H1 (cell line): ENCODE measurements at regions not wholly inside any gene's neighbourhood (a gene's known extent, or its start where the extent isn't known, plus 50 kb on each side); places are given as distances from the start of the nearest gene placed in this dataset.

ENCODE experiments used
- CTCF ChIA-PET: fragments of 300-600 bp; sonication (Branson Sonifier 250); formaldehyde crosslinking; loops from one replicate; lab custom pipeline; 2021; ENCODE audit not compliant: partially characterized antibody; lab: Charles Lee
- POLR2A ChIA-PET: fragments of 300-600 bp; sonication (Branson Sonifier 250); formaldehyde crosslinking; loops from one replicate; lab custom pipeline; 2021; ENCODE audit warnings: inconsistent platforms; ENCODE audit not compliant: partially characterized antibody; lab: Charles Lee
- DNase-seq, 2 experiments: peaks; one replicate each; pipeline versions ENCODE4 v3.0.0 to v3.0.0-alpha.2; 2010 to 2022; ENCODE audit warnings: low spot score in 2 of 2, low read depth in 1 of 2, mixed read lengths in 1 of 2
- FAIRE-seq: peaks from 2 replicates; lab custom pipeline; 2011; peaks lifted over from hg19 to GRCh38; lab: Jason Lieb, UNC
- H2AFZ ChIP-seq: 2 replicates; pipeline ENCODE4 v1.8.1; 2012; ENCODE audit warnings: low read length, inconsistent platforms
- H2AK5ac ChIP-seq: 2 replicates; pipeline ENCODE4 v1.6.1; 2013; ENCODE audit warnings: low read depth, low read length
- H2BK120ac ChIP-seq: replicated peaks from 2 replicates; pipeline ENCODE3; 2013; ENCODE audit warnings: low read depth, low read length, inconsistent platforms
- H2BK12ac ChIP-seq: 2 replicates; pipeline ENCODE4 v1.6.1; 2013; ENCODE audit warnings: low read depth, low read length
- H2BK15ac ChIP-seq: 2 replicates; pipeline ENCODE4 v1.6.1; 2013; ENCODE audit warnings: low read length
- H2BK20ac ChIP-seq: 2 replicates; pipeline ENCODE4 v1.6.1; 2013; ENCODE audit warnings: low read length
- H2BK5ac ChIP-seq: 2 replicates; pipeline ENCODE4 v1.6.1; 2013; ENCODE audit warnings: low read depth, low read length
- H3K14ac ChIP-seq: 2 replicates; pipeline ENCODE4 v1.6.1; 2013; ENCODE audit warnings: inconsistent platforms; ENCODE audit not compliant: insufficient read length
- H3K18ac ChIP-seq: 2 replicates; pipeline ENCODE4 v1.6.1; 2013; ENCODE audit warnings: low read length; ENCODE audit errors: extremely low read depth
- H3K23ac ChIP-seq: 2 replicates; pipeline ENCODE4 v1.6.1; 2013; ENCODE audit warnings: inconsistent platforms; ENCODE audit not compliant: insufficient read length
- H3K23me2 ChIP-seq: 2 replicates; pipeline ENCODE4 v1.6.1; 2013; ENCODE audit warnings: low read depth, low read length
- H3K27ac ChIP-seq: 2 replicates; pipeline ENCODE4 v1.6.1; 2011; ENCODE audit warnings: low read depth, low read length, inconsistent platforms
- H3K27me3 ChIP-seq, 4 experiments: replicated peaks in 1 of 4; 1 replicate in 1 of 4; 2 replicates in 3 of 4; pipeline versions ENCODE4 v1.6.1 to v1.8.1; 2011 to 2013; ENCODE audit warnings: low read length in 3 of 4, mild to moderate bottlenecking in 3 of 4, inconsistent platforms in 2 of 4, mixed read lengths in 2 of 4, moderate library complexity in 1 of 4; ENCODE audit not compliant: control insufficient read depth in 3 of 4, insufficient read depth in 3 of 4; ENCODE audit errors: extremely low read depth in 1 of 4
- H3K36me3 ChIP-seq, 4 experiments: 2 replicates each; pipeline versions ENCODE4 v1.6.1 to v1.8.1; 2011 to 2013; ENCODE audit warnings: mild to moderate bottlenecking in 4 of 4, low read length in 3 of 4, moderate library complexity in 2 of 4, control low read depth in 1 of 4, inconsistent platforms in 1 of 4; ENCODE audit not compliant: insufficient read depth in 4 of 4, control insufficient read depth in 2 of 4
- H3K4ac ChIP-seq: replicated peaks from 2 replicates; pipeline ENCODE3; 2013; ENCODE audit warnings: low read length, low read depth, mixed read lengths, inconsistent platforms; ENCODE audit not compliant: insufficient read length
- H3K4me1 ChIP-seq, 4 experiments: replicated peaks in 1 of 4; 1 replicate in 1 of 4; 2 replicates in 3 of 4; pipeline versions ENCODE4 v1.6.1 to v1.8.1; 2011 to 2013; ENCODE audit warnings: low read length in 3 of 4, inconsistent platforms in 2 of 4, mixed read lengths in 1 of 4; ENCODE audit not compliant: insufficient read depth in 4 of 4, control insufficient read depth in 3 of 4
- H3K4me2 ChIP-seq, 2 experiments: 2 replicates each; pipeline versions ENCODE4 v1.6.1 to v1.8.1; 2011 to 2013; ENCODE audit warnings: low read depth in 2 of 2, low read length in 2 of 2, control low read depth in 1 of 2, inconsistent platforms in 1 of 2, mild to moderate bottlenecking in 1 of 2; ENCODE audit not compliant: insufficient read depth in 1 of 2
- H3K4me3 ChIP-seq, 4 experiments: fragments of 200-600, 300-600 bp in 1 of 4; sonication (generic), shearing (Covaris generic), sonication (Bioruptor Twin) in 1 of 4; 2 replicates each; pipeline versions ENCODE4 v1.5.1 to v1.8.1; 2011 to 2016; ENCODE audit warnings: low read length in 4 of 4, low read depth in 3 of 4, control low read depth in 2 of 4, inconsistent platforms in 2 of 4, mild to moderate bottlenecking in 2 of 4, mixed read lengths in 1 of 4, moderate library complexity in 1 of 4; ENCODE audit not compliant: insufficient read depth in 2 of 4; ENCODE audit errors: extremely low read depth in 1 of 4
- H3K56ac ChIP-seq: replicated peaks from 2 replicates; pipeline ENCODE3; 2013; ENCODE audit warnings: low read depth, mild to moderate bottlenecking, mixed read lengths, low read length, inconsistent platforms; ENCODE audit not compliant: insufficient read length
- H3K79me1 ChIP-seq: 2 replicates; pipeline ENCODE4 v1.6.1; 2013; ENCODE audit warnings: low read depth, low read length, control low read depth
- H3K79me2 ChIP-seq, 2 experiments: 2 replicates each; pipeline versions ENCODE4 v1.6.1 to v1.8.1; 2012 to 2013; ENCODE audit warnings: low read length in 2 of 2, mild to moderate bottlenecking in 2 of 2, inconsistent platforms in 1 of 2; ENCODE audit not compliant: insufficient read depth in 2 of 2, control insufficient read depth in 1 of 2
- H3K9ac ChIP-seq, 4 experiments: replicated peaks in 1 of 4; 1 replicate in 1 of 4; 2 replicates in 3 of 4; pipeline versions ENCODE4 v1.6.1 to v1.8.1; 2011 to 2013; ENCODE audit warnings: low read depth in 3 of 4, low read length in 3 of 4, control low read depth in 2 of 4, mild to moderate bottlenecking in 2 of 4, moderate library complexity in 2 of 4, inconsistent platforms in 1 of 4; ENCODE audit errors: extremely low read depth in 1 of 4
- H3K9me3 ChIP-seq, 2 experiments: 2 replicates each; pipeline versions ENCODE4 v1.6.1 to v1.8.1; 2012 to 2013; ENCODE audit warnings: mild to moderate bottlenecking in 2 of 2, moderate library complexity in 2 of 2, control low read depth in 1 of 2, inconsistent platforms in 1 of 2, low read depth in 1 of 2, low read length in 1 of 2, mixed read lengths in 1 of 2; ENCODE audit not compliant: insufficient read depth in 2 of 2
- H4K20me1 ChIP-seq, 2 experiments: replicated peaks in 1 of 2; 2 replicates each; pipeline versions ENCODE3 to v1.8.1; 2011 to 2013; ENCODE audit warnings: inconsistent platforms in 2 of 2, low read length in 2 of 2, mild to moderate bottlenecking in 1 of 2; ENCODE audit not compliant: insufficient read depth in 2 of 2, control insufficient read depth in 1 of 2
- H4K5ac ChIP-seq: 2 replicates; pipeline ENCODE4 v1.6.1; 2013; ENCODE audit warnings: low read length, low read depth, mixed read lengths, inconsistent platforms; ENCODE audit not compliant: insufficient read length
- H4K8ac ChIP-seq: 2 replicates; pipeline ENCODE4 v1.8.0; 2013; ENCODE audit warnings: mild to moderate bottlenecking, moderate library complexity, low read length, inconsistent platforms; ENCODE audit not compliant: insufficient read depth; ENCODE audit errors: extremely low read depth
- H4K91ac ChIP-seq: replicated peaks from 2 replicates; pipeline ENCODE3; 2013; ENCODE audit warnings: low read length, mixed read lengths, inconsistent platforms; ENCODE audit not compliant: insufficient read length
- ASH2L ChIP-seq: fragments of 200-600, 300-600 bp; sonication (generic); IDR thresholded peaks from one replicate; pipeline ENCODE4 v1.7.1; 2017; ENCODE audit warnings: low read length
- CBX5 ChIP-seq: fragments of 300-800, 300-1000 bp; sonication (generic); IDR thresholded peaks from 2 replicates; pipeline ENCODE4 v1.7.1; 2016; ENCODE audit warnings: antibody characterized with exemption, low read length, low read depth
- CHD1 ChIP-seq: IDR thresholded peaks from 2 replicates; pipeline ENCODE4 v1.6.1; 2012; ENCODE audit warnings: low read depth, low read length, improper control_type of control experiment
- EZH2 ChIP-seq: fragments of 200-600 bp; sonication (generic); IDR thresholded peaks from 2 replicates; pipeline ENCODE4 v1.7.1; 2012; ENCODE audit warnings: low read depth, mild to moderate bottlenecking, moderate library complexity, low read length, inconsistent platforms; ENCODE audit not compliant: severe bottlenecking
- FOSL1 ChIP-seq: IDR thresholded peaks from 2 replicates; pipeline ENCODE4 v1.6.1; 2011; ENCODE audit warnings: mild to moderate bottlenecking, low read depth, low read length, moderate library complexity; ENCODE audit not compliant: insufficient read depth
- JUND ChIP-seq: IDR thresholded peaks from 2 replicates; pipeline ENCODE4 v1.6.1; 2011; ENCODE audit warnings: mild to moderate bottlenecking, improper control_type of control experiment, low read length
- KDM4A ChIP-seq: IDR thresholded peaks from one replicate; pipeline ENCODE4 v1.7.1; 2012; ENCODE audit warnings: low read depth, mild to moderate bottlenecking, moderate library complexity, low read length, inconsistent platforms; ENCODE audit not compliant: severe bottlenecking
- PHF8 ChIP-seq: fragments of 200-600 bp; sonication (generic); conservative IDR thresholded peaks from 2 replicates; pipeline ENCODE4 v1.7.1; 2012; ENCODE audit warnings: low read depth, mild to moderate bottlenecking, inconsistent platforms, low read length, moderate library complexity
- POLR2A ChIP-seq, 2 experiments: IDR thresholded peaks; 1 replicate in 1 of 2; 2 replicates in 1 of 2; pipeline ENCODE4 v1.6.1; 2011; ENCODE audit warnings: low read depth in 2 of 2, low read length in 2 of 2, mild to moderate bottlenecking in 2 of 2; ENCODE audit errors: control extremely low read depth in 1 of 2
- POLR2AphosphoS5 ChIP-seq: IDR thresholded peaks from 2 replicates; pipeline ENCODE4 v1.6.1; 2011; ENCODE audit warnings: low read depth, low read length
- SAP30 ChIP-seq: fragments of 300-600 bp; sonication (generic); IDR thresholded peaks from 2 replicates; pipeline ENCODE4 v1.7.1; 2012; ENCODE audit warnings: low read length, moderate library complexity, mild to moderate bottlenecking, inconsistent platforms; ENCODE audit not compliant: insufficient read depth, insufficient replicate concordance
- SP1 ChIP-seq: IDR thresholded peaks from 2 replicates; pipeline ENCODE4 v1.6.1; 2011; ENCODE audit warnings: low read depth, low read length
- SRF ChIP-seq: IDR thresholded peaks from 2 replicates; pipeline ENCODE4 v1.6.1; 2011; ENCODE audit warnings: mild to moderate bottlenecking, low read depth, low read length, moderate library complexity
- TBP ChIP-seq: IDR thresholded peaks from 2 replicates; pipeline ENCODE4 v1.6.1; 2011; ENCODE audit warnings: low read depth, low read length, improper control_type of control experiment
- WGBS, 2 experiments: shearing (Covaris generic) in 1 of 2; methylation state at CpG; one replicate each; pipeline versions ENCODE4 v1.1.6 to v1.1.7; 2013 to 2015; ENCODE audit warnings: low lambda C conversion rate in 2 of 2, mixed read lengths in 2 of 2, inconsistent platforms in 1 of 2, low coverage in 1 of 2, missing lambda C conversion rate in 1 of 2; ENCODE audit not compliant: insufficient replicate concordance in 2 of 2, insufficient coverage in 1 of 2, insufficient read length in 1 of 2; ENCODE audit errors: extremely low coverage in 1 of 2, missing lambda C conversion rate in 1 of 2; 5-methylcytosine and 5-hydroxymethylcytosine counted together

DNA sequence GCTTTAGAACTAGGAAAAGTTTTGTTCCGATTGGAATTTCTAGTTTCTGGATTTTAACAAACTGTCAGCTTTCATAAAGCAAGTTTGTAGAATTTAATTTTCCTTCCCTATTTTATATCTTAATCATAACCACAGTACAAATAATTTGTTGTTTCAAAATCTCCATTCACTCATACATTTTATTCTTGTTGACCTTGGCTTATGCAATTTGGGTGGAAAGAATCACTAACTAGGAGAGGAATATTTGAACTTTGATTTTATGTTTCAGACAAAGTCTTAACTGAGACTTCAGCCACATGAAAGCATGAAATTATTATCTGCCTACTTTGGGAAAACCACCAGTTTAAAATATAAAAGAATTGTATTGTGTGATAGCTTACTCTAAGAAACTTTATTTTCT is 427.9 kb downstream of the SPRY1 start:
- H4K20me1 ChIP-seq, result no peaks in the 10 kb centered on the region
- no peak overlapping the region for H4K91ac ChIP-seq
- no peak overlapping the region for H3K14ac ChIP-seq
- FAIRE-seq, result no peak
- no peak for DNase-seq
- no peaks in the 10 kb centered on the region for H3K79me2 ChIP-seq
- ChIA-PET POLR2A (no interaction called here), CTCF (no interaction called here)
- no peak overlapping the region for H3K18ac ChIP-seq
- no peak overlapping the region for H4K5ac ChIP-seq
- no peak overlapping the region for H3K27ac ChIP-seq
- no peak overlapping the region for H2BK15ac ChIP-seq
- H3K79me1 ChIP-seq, result no peaks in the 10 kb centered on the region
- 100% methylated on average over 1 of the region's 1 CpG; no CpG with 5 or more reads in 1 of the 2 experiments for WGBS, 2 experiments
- no peak overlapping the region for H3K9ac ChIP-seq
- H3K4me2 ChIP-seq, result no peak overlapping the region
- H2BK20ac ChIP-seq, result no peak overlapping the region
- no peak overlapping the region for H3K23ac ChIP-seq
- no peak overlapping the region for H2BK12ac ChIP-seq
- H3K36me3 ChIP-seq, result no peaks in the 10 kb centered on the region
- H3K4me3 ChIP-seq, result no peak overlapping the region
- no peak overlapping the region for H3K56ac ChIP-seq
- no peak overlapping the region for H2AFZ ChIP-seq
- TF ChIP-seq CHD1 (no peak), ASH2L (no peak), KDM4A (no peak), FOSL1 (no peak), CBX5 (no peak), EZH2 (no peak), POLR2AphosphoS5 (no peak), SP1 (no peak), POLR2A (IDR thresholded peaks at IDR 0.05; ENCODE audit: control extremely low read depth in 1 of 2, low read depth in 2 of 2, low read length in 2 of 2) (no peak), JUND (no peak), SRF (no peak), TBP (no peak), SAP30 (no peak), PHF8 (no peak)
- no peak overlapping the region for H2BK5ac ChIP-seq
- no peak overlapping the region for H2BK120ac ChIP-seq
- no peak overlapping the region for H2AK5ac ChIP-seq
- H3K9me3 ChIP-seq, result no peaks in the 10 kb centered on the region
- H3K4me1 ChIP-seq, result peaks cover 0 to 4% (median 0%) of the 10 kb centered on the region in 4 experiments; a peak in 1 of 7 replicates
- H3K27me3 ChIP-seq, result peaks cover 0 to 2% (median 0%) of the 10 kb centered on the region in 4 experiments; a peak in 1 of 7 replicates
- no peaks in the 10 kb centered on the region for H3K23me2 ChIP-seq
- no peak overlapping the region for H4K8ac ChIP-seq
- no peak overlapping the region for H3K4ac ChIP-seq
